C4-2B (cell line): ENCODE measurements at regions not wholly inside any gene's neighbourhood (a gene's known extent, or its start where the extent isn't known, plus 50 kb on each side); places are given as distances from the start of the nearest gene placed in this dataset.

ENCODE experiments used
- ZFX ChIP-seq: fragments of 450-650 bp; IDR thresholded peaks from 2 replicates; pipeline ENCODE4 v1.6.1; 2017
- TF ChIP-seq, protein P1 (sequence below): fragments of 450-650 bp; conservative IDR thresholded peaks from 2 replicates; pipeline ENCODE4 v1.5.1; 2017; ENCODE audit warnings: mild to moderate bottlenecking

DNA sequence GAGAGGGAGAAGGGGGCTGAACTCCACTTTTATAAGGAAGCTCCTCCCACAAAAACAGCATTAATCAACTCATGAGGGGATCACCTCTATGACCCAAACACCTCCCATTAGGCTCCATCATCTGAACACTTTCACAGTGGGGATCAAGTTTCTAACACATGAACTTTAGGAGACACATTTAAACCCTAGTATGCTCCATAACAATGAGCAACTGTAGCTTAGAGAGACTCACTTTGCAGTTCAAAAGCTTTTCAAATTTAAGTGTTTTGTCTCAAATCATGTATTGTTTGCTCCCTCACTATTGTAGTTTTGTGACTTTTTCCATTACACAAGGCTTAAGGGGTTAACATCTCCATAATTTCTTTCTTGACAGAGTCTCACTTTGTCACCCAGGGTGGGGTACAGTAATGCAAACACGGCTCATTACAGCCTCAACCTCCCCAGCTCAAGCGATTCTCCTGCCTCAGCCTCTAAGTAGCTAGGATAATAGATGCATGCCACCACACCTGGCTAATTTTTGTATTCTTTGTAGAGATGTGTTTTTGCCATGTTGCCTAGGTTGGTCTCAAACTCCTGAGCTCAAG lies 352.7 kb upstream of the CDH20 start:
- TF ChIP-seq, protein P1, sequence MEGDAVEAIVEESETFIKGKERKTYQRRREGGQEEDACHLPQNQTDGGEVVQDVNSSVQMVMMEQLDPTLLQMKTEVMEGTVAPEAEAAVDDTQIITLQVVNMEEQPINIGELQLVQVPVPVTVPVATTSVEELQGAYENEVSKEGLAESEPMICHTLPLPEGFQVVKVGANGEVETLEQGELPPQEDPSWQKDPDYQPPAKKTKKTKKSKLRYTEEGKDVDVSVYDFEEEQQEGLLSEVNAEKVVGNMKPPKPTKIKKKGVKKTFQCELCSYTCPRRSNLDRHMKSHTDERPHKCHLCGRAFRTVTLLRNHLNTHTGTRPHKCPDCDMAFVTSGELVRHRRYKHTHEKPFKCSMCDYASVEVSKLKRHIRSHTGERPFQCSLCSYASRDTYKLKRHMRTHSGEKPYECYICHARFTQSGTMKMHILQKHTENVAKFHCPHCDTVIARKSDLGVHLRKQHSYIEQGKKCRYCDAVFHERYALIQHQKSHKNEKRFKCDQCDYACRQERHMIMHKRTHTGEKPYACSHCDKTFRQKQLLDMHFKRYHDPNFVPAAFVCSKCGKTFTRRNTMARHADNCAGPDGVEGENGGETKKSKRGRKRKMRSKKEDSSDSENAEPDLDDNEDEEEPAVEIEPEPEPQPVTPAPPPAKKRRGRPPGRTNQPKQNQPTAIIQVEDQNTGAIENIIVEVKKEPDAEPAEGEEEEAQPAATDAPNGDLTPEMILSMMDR, result no peak
- no peak for TF ChIP-seq ZFX
